ENCODE measurements at regions not wholly inside any gene's neighbourhood (a gene's known extent, or its start where the extent isn't known, plus 50 kb on each side); places are given as distances from the start of the nearest gene placed in this dataset.

DNA sequence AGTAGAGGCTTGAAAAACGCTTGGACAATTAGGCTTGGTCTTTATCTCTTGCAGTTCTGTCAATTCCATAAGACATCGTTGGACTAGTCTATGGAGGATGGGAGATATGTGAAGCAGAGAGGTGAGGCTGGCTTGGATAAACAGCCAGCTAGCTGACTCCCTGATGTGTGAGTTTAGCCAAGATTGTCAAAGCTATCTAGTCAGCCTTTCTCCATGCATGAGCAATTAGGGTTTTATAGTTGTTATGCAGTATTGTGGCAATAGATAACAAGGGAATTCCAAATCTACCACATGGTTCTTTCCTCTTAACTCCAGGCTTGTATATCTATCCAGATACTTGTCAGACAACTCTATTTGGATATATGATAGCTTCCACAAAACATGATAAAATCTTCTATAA lies 153.6 kb upstream of the NRXN3 start:
- H3K9me3 ChIP-seq: no peaks in the 10 kb centered on the region
- H3K4me3 ChIP-seq: no peak overlapping the region
- WGBS, 2 donors: 39 to 63% methylated on average over 2 of the region's 2 CpGs
- H3K4me1 ChIP-seq: no peaks in the 10 kb centered on the region
- DNase-seq: no peak
- peaks cover 0 to 32% (median 0%) of the 10 kb centered on the region in 4 donors for H3K27me3 ChIP-seq
- H3K27ac ChIP-seq: no peak overlapping the region
- TF ChIP-seq POLR2A (IDR thresholded peaks at IDR 0.05): no peak
- TF ChIP-seq, protein P1, sequence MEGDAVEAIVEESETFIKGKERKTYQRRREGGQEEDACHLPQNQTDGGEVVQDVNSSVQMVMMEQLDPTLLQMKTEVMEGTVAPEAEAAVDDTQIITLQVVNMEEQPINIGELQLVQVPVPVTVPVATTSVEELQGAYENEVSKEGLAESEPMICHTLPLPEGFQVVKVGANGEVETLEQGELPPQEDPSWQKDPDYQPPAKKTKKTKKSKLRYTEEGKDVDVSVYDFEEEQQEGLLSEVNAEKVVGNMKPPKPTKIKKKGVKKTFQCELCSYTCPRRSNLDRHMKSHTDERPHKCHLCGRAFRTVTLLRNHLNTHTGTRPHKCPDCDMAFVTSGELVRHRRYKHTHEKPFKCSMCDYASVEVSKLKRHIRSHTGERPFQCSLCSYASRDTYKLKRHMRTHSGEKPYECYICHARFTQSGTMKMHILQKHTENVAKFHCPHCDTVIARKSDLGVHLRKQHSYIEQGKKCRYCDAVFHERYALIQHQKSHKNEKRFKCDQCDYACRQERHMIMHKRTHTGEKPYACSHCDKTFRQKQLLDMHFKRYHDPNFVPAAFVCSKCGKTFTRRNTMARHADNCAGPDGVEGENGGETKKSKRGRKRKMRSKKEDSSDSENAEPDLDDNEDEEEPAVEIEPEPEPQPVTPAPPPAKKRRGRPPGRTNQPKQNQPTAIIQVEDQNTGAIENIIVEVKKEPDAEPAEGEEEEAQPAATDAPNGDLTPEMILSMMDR (IDR thresholded peaks at IDR 0.05): no peak
- intact Hi-C loops (cut with DNase I): no loop called here
- no peaks in the 10 kb centered on the region for H3K36me3 ChIP-seq

DNA sequence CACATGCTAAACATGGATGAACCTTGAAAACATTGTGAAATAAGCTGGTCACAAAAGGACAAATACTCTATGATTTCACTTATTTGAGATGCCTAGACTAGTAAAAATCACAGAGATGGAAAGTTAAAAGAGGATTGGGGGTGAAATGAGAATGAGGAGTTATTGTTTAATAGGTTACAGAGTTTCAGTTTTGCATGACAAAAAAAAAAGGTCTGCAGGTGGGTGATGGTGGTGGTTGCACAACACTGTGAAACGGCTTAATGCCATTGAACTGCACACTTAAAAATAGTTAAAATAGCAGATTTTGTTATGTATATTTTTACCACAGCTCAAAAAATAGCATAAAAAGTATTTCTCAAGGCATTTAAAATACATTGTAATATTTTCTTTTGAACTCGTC lies 151.9 kb upstream of the NRXN3 start:
- Histone ChIP-seq H3K4me1 (no peaks in the 10 kb centered on the region), H3K9me3 (no peaks in the 10 kb centered on the region), H3K36me3 (no peaks in the 10 kb centered on the region), H3K4me3 (no peak overlapping the region), H3K27me3 (peaks cover 0 to 16% (median 0%) of the 10 kb centered on the region in 4 donors), H3K27ac (no peak overlapping the region)
- no peak for TF ChIP-seq POLR2A (IDR thresholded peaks at IDR 0.05)
- TF ChIP-seq, protein P1 (IDR thresholded peaks at IDR 0.05): no peak
- no peak for DNase-seq
- WGBS, 2 donors: 33 to 44% methylated on average over 2 of the region's 2 CpGs
- intact Hi-C loops (cut with DNase I): no loop called here

DNA sequence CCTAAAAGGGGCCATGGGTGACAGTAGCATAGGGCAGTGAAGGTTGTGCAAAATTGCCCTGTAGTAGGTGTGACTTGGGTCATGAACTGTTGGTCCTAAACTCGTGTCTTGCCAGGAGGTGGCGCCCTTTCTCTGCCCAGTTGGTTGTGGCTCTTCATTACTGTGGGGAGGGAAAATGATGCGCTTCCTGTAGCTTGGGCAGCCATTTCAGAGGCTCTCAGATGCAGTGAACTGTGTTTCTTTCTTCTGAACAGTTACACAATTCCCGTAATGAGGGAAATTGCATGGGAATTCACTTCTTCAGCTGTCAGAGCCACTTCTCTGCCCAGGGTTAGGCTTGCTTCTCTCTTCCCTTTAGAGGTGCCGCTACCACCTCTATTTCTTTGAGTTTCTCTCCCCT lies 148.1 kb upstream of the NRXN3 start:
- Histone ChIP-seq H3K9me3 (no peaks in the 10 kb centered on the region), H3K36me3 (no peaks in the 10 kb centered on the region), H3K4me1 (no peaks in the 10 kb centered on the region), H3K27me3 (no peaks in the 10 kb centered on the region), H3K27ac (no peak overlapping the region), H3K4me3 (no peak overlapping the region)
- TF ChIP-seq, protein P1 (IDR thresholded peaks at IDR 0.05): peak in 5 of 6 experiments; percentile 31 to 65 (median 34)
- TF ChIP-seq POLR2A (IDR thresholded peaks at IDR 0.05): no peak
- intact Hi-C loops (cut with DNase I): no loop called here
- 46 to 55% methylated on average over 3 to 4 of the region's 5 CpGs for WGBS, 2 donors
- DNase-seq: no peak

DNA sequence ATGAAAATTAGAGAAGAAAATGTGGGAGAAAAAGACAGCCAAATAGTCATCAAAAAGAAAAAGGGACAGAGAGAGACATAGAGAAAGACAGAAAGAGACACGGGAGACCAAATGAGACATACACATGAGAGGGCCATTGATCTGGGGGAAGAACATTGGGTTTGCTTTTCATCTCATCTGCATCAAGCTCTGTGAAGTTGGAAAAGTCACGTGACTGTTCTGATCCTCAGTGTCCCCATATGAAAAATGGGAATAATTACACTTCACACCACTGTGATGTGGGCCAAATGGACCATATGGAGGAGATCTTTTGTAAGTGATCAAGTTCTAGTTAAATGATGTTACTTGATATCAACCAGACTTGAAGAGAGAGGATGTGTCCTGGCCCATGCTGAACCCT lies 147.1 kb upstream of the NRXN3 start:
- Histone ChIP-seq H3K9me3 (no peaks in the 10 kb centered on the region), H3K27me3 (no peaks in the 10 kb centered on the region), H3K36me3 (no peaks in the 10 kb centered on the region), H3K4me1 (no peaks in the 10 kb centered on the region), H3K4me3 (no peak overlapping the region), H3K27ac (no peak overlapping the region)
- no peak for DNase-seq
- no peak for TF ChIP-seq POLR2A (IDR thresholded peaks at IDR 0.05)
- TF ChIP-seq, protein P1 (IDR thresholded peaks at IDR 0.05): no peak
- intact Hi-C loops (cut with DNase I): no loop called here
- 74 to 75% methylated on average over 2 of the region's 2 CpGs for WGBS, 2 donors

DNA sequence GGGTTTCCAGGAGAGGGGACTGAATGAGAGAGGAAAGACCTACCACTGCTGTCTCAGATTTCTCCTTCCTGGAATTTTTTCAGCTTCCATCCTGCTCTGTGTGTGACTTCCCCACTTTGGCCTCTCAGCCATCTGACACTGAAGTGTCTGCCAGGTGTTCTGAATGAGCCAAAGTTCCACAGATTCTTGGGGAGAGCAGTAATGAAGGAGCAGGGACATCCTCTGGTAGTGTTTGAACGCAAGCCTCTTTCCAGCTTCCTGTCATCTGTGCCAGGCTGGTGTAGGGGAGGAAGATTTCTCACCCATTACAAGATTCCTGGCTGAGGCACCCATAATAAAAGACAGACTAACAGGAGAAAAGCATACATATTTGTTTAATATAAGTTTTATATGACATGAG lies 141.7 kb upstream of the NRXN3 start:
- intact Hi-C loops (cut with DNase I): no loop called here
- Histone ChIP-seq H3K4me1 (no peaks in the 10 kb centered on the region), H3K27ac (no peak overlapping the region), H3K9me3 (no peaks in the 10 kb centered on the region), H3K4me3 (no peak overlapping the region), H3K36me3 (no peaks in the 10 kb centered on the region), H3K27me3 (peaks cover 0 to 34% (median 0%) of the 10 kb centered on the region in 4 donors)
- WGBS, 2 donors: 56 to 60% methylated on average over 1 of the region's 1 CpG
- DNase-seq: no peak
- TF ChIP-seq, protein P1 (IDR thresholded peaks at IDR 0.05): no peak
- no peak for TF ChIP-seq POLR2A (IDR thresholded peaks at IDR 0.05)

Data from esophagus squamous epithelium (tissue), 5 donors.